A673 (cell line): ENCODE measurements at regions not wholly inside any gene's neighbourhood (a gene's known extent, or its start where the extent isn't known, plus 50 kb on each side); places are given as distances from the start of the nearest gene placed in this dataset.

Experiments
- EZH2 ChIP-seq: fragments of 200-600 bp; sonication (generic); IDR thresholded peaks from 2 replicates; pipeline ENCODE4 v1.6.1; 2017; ENCODE audit warnings: borderline replicate concordance, low read depth, mild to moderate bottlenecking, mixed read lengths, antibody characterized with exemption, low read length; ENCODE audit not compliant: poor library complexity, severe bottlenecking
- TF ChIP-seq, protein P1 (sequence below): fragments of 300-800, 200-600 bp; sonication (generic); conservative IDR thresholded peaks from 2 replicates; pipeline ENCODE4 v1.5.1; 2017; ENCODE audit warnings: low read depth, mild to moderate bottlenecking, antibody characterized with exemption, low read length, moderate library complexity, mixed read lengths

DNA sequence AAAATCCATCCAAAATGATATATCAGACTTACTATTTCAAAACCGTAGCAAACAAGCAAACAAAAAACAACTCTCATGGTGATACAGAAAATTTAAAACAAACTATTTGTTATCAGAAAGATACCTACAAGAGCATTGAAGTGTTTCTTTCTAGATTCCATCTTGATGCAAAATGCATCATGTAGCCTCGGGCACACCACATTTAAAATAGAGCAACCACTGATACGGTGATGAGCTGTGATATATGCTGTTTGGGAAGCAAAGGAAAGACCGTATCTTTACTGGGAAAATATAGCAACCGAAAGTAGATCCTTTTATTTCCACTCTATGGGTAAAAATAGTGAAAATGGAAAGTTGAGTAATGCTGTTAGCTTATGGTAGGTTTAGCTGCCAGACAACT, 892.0 kb downstream of the GATA3 start:
- TF ChIP-seq, protein P1, sequence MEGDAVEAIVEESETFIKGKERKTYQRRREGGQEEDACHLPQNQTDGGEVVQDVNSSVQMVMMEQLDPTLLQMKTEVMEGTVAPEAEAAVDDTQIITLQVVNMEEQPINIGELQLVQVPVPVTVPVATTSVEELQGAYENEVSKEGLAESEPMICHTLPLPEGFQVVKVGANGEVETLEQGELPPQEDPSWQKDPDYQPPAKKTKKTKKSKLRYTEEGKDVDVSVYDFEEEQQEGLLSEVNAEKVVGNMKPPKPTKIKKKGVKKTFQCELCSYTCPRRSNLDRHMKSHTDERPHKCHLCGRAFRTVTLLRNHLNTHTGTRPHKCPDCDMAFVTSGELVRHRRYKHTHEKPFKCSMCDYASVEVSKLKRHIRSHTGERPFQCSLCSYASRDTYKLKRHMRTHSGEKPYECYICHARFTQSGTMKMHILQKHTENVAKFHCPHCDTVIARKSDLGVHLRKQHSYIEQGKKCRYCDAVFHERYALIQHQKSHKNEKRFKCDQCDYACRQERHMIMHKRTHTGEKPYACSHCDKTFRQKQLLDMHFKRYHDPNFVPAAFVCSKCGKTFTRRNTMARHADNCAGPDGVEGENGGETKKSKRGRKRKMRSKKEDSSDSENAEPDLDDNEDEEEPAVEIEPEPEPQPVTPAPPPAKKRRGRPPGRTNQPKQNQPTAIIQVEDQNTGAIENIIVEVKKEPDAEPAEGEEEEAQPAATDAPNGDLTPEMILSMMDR, result no peak
- no peak for TF ChIP-seq EZH2
